Esophagus muscularis mucosa (tissue), 4 donors: ENCODE measurements at regions not wholly inside any gene's neighbourhood (a gene's known extent, or its start where the extent isn't known, plus 50 kb on each side); places are given as distances from the start of the nearest gene placed in this dataset.

ENCODE experiments used
- CTCF ChIP-seq, 3 experiments: fragments of 200-600 bp in 2 of 3; fragments of 450-650 bp in 1 of 3; sonication (generic) in 2 of 3; IDR thresholded peaks; one replicate each; pipeline ENCODE4 v1.5.1; 2017 to 2019; ENCODE audit warnings: antibody characterized with exemption in 3 of 3, mild to moderate bottlenecking in 2 of 3, moderate library complexity in 1 of 3
- EP300 ChIP-seq: sonication (generic); formaldehyde crosslinking; IDR thresholded peaks from one replicate; pipeline ENCODE4 v1.6.1; 2017; ENCODE audit warnings: antibody characterized with exemption
- POLR2A ChIP-seq: fragments of 450-650 bp; IDR thresholded peaks from one replicate; pipeline ENCODE4 v1.6.1; 2017; ENCODE audit warnings: antibody characterized with exemption, moderate library complexity, mild to moderate bottlenecking, low read depth
- POLR2AphosphoS5 ChIP-seq, 2 donors: sonication (generic); formaldehyde crosslinking; IDR thresholded peaks; one replicate each; pipeline ENCODE4 v1.6.1; 2017; ENCODE audit warnings: antibody characterized with exemption in 2 of 2

GRCh38 chr12:116459916-116460663, 99.1 kb upstream of the MAP1LC3B2 start:
- no peak for TF ChIP-seq CTCF (IDR thresholded peaks at IDR 0.05)
- no peak for TF ChIP-seq POLR2A
- TF ChIP-seq POLR2AphosphoS5 (IDR thresholded peaks at IDR 0.05) = no peak
- no peak for TF ChIP-seq EP300
